ENCODE measurements at regions not wholly inside any gene's neighbourhood (a gene's known extent, or its start where the extent isn't known, plus 50 kb on each side); places are given as distances from the start of the nearest gene placed in this dataset.
"Not testable (repeated sequence)": the region's sequence is repeated elsewhere in the genome, so short reads cannot be mapped to it uniquely, and the experiment has no call there.

- DNase-seq, result no peak
These were observed 221.4 kb downstream of the TLE3 start for GRCh38 chr15:69876064-69876940.

DNA sequence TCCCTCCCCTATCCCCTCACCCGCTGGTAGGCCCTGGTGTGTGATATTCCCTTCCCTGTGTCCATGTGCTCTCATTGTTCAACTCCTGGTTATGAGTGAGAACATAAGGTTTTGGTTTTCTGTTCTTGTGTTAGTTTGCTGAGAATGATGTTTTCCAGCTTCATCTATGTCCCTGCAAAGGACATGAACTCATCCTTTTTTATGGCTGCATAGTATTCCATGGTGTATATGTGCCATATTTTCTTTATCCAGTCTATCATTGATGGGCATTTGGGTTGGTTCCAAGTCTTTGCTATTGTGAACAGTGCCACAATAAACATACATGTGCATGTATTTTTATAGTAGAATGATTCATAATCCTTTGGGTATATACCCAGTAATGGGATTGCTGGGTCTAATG lies 217.8 kb downstream of the TLE3 start:
- not testable (repeated sequence) for DNase-seq

- no peak for DNase-seq
These were observed 217.0 kb downstream of the TLE3 start for GRCh38 chr15:69880571-69881301.

- DNase-seq, result no peak
These were observed 216.4 kb downstream of the TLE3 start for GRCh38 chr15:69881302-69881670.

DNA sequence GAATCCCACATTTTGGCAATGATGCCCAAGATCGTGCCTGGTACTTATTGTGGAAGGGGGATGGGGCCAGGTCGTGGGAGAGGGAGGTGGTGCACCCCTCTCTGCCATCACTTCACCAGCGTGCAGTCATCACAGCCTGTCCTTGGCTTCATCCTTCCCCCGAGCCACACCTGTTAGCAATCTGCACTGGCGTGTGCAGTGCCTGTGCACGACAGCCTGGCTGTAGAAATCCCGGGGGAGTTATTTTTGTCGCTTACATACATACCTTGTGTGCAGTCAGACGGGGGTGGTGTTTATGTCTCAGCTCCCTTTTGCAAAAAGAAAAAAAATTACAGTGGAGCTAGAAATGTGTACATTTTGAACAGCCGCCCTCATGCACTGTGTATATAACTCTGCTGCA lies 216.0 kb downstream of the TLE3 start:
- DNase-seq, result no peak

GRCh38 chr15:69883306-69883705 lies 214.4 kb downstream of the TLE3 start:
- DNase-seq, result no peak

DNA sequence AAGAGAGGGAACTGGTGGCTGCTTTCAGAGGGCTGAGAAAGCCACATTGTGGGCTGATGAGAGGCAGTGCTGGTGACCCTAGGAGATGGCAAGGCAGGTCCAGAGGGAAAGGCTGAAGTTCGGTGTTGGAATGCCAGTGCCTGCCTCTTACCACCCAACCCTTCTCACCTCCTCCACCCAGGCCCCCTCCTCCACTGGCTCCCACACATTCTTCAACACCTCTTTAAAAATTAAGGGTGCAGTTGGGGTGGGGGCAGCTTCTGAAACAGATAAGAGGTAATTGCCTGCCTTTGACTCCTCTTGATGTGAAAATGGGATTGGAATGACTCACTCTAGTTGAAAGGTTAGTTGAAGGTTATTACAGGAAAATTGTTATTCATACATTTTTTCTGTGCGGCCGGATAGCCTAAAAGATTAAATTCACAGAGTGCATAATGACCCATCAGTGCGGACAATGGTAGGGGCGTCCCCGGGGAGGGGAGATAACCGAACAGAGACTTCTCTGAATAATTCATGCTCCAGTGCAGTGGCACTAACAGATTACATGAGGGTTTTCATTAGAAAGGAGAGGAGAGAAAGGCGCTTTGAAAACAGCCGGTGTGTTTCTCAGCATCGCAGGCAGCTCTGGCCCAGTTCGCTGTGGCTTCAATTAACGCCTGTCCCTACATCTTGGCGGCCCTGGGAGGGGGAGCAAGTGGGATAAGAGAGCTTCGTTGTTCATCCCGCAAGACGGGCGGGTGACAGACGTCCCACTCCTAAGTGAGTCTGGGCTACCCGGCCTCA lies 212.4 kb downstream of the TLE3 start:
- DNase-seq, result no peak

DNA sequence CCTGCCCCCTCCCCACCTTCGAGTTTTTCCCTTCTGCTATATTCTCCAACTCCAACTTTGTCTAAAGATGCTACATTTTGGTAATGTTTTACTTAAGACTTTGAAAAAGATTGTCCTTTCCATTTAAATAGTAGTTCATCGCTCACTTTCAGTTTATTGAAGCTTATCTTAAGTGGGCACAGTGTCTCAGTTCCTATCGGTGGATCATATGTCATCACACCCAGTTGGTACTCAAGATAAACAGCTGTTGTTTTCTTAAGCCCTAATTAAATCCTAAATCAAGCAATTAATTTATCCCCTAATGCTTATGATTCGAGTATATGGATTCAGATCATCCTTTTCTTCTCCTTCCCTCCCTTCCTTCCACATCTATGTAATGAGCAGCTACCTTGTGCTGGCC lies 210.7 kb downstream of the TLE3 start:
- DNase-seq, result no peak

DNA sequence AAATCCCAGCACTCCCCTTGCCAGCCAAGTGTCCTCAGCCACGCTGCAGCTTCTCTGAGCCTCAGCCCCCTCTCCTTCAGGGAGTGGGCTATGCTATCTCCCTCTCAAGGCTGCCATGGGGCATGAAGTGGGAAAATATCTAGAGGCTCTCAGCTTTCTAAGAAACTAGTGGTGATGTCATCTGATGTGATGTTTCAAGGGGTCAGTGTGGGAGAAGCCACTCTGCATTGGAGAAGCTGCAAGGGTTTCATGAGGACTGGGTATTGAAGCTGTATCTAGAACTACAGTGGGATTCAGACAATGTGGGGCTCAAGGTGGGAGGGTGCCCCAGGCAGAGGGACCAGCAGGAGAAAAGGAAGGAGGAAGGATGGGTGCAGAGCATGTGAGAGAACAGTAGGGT lies 210.2 kb downstream of the TLE3 start:
- no peak for DNase-seq

DNA sequence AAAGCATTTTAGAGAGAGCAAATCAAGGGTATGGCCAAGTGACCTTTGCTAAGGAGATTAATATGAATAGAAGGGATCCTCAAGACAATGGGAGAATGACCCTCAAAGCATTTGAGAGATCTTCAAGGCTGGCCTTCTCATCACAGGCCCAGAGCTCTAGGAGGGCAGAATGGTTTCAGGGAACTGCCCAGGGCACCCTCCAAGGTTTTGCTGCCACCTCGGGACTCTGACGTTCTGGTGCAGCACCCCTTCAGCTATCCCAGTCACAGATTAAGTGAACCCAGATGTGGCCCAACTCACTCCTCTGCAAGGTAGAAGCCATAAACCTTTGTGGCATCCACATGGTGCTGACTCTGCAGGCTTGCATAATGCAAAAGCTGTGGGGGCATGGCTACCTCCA lies 209.3 kb downstream of the TLE3 start:
- no peak for DNase-seq

GRCh38 chr15:69891070-69891536 lies 206.6 kb downstream of the TLE3 start:
- no peak for DNase-seq

GRCh38 chr15:69891606-69892005 lies 206.1 kb downstream of the TLE3 start:
- DNase-seq, result no peak

GRCh38 chr15:69892351-69892750 lies 205.4 kb downstream of the TLE3 start:
- DNase-seq, result no peak

GRCh38 chr15:69893086-69893485 lies 204.6 kb downstream of the TLE3 start:
- DNase-seq, result no peak

- no peak for DNase-seq
These were observed 203.9 kb downstream of the TLE3 start for GRCh38 chr15:69893863-69894262.

DNA sequence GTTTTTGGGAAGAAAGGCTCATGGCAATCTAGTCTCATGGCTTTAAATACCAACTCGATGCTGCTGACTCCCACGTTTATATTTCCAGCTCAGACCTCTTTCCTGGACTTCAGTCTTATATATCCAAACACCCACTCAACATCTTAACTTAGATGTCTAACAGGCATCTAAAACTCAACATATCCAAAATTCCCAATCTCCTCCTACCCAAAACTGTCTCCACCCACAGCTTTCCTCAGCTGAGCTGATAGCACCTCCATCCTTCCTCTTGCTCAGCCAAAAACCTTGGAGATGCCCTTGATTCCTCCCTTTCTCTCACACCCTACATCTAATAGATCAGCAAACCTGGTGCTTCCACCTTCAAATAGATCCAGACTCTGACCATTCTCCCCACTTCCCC lies 202.5 kb downstream of the TLE3 start:
- no peak for DNase-seq

GRCh38 chr15:69896606-69897005 lies 201.1 kb downstream of the TLE3 start:
- no peak for DNase-seq

DNA sequence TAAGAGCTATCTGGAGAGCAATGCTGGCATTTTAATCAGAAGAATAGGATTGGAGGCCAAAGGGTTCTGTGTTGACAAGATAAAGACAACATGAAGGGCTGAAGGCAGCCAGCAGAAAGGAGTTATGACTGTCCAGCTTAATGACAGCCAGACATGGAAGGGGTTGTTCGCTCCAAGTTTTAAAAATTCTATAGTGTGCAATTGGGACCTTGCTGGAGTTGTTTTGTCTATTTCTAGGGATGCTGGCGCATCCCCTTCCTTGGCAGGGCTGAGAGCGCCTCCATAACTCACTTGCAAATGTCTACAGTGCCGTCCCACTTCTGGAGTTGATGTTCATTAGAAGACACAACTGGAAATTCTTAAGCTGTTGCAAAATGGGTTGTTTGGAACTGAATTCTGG lies 200.7 kb downstream of the TLE3 start:
- DNase-seq, result no peak

DNA sequence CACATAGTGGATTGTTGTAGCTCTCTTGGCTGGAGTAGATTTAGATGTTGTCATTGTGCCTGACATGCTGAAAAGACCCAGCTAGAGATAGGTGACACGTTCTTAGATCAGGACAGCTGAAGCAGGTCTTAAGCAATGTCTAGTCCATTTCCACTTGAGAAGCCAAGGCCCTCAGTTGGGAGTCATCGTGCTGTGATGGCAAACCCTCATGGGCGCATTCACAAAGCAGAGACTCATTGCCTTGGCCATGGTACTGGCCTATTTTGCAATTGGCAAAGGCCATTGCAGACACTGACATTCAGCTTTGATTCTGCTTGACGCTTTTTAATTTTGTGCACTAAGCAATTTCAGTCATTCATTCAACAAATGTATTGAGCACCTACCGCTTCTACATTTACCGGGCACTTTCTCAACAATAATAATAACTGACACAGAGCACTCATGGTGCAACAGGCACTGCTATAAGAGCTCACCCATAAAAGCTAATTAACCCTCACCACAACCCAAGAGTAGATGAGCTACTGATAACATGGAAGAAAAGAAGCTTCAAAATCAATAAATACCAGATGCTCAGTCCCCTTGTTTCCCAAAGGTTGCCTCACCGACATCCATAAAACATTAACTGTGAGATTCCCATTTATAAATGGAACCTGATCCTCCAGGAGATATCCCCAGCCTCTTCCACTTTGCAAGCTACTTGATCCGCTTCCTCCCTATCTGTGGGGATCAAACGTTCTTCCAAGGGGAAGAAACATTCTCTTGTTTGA lies 200.1 kb downstream of the TLE3 start:
- DNase-seq, result no peak

GRCh38 chr15:69898243-69898642 lies 199.5 kb downstream of the TLE3 start:
- no peak for DNase-seq

DNA sequence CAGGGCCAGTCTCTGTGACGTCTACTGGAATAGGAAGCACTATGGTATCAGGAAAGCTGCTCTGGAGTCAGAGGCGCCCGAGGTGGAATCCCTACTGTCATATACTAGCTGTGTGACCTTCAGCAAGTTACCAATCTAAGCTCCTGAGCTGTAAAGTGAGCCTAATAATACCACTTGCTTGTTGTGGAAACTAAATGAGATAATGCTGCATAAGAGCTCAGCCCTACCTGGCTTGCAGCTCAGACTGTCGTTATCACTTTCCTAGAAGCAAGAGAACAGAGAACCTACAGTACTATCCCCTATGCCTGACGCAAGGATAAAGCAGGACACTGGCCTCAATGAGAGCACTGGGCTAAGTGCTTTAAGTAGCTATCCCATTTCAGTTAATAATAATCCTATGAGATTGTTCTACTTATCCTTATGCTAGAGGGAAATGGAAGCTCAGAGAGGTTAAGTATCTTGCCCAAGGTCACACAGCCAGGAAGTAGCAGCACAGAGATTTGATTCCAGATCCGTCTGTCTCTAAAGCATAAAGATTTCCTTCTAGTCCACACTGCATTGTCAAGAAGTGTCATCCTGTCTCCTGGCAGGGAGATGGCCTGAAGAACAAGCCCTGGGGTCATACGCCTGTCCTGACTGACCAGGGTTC lies 195.2 kb downstream of the TLE3 start:
- no peak for DNase-seq

Measured in CD4-positive, alpha-beta T cell treated with Interleukin-17A for 1 hour (primary cell).